K562 (cell line): ENCODE measurements at regions not wholly inside any gene's neighbourhood (a gene's known extent, or its start where the extent isn't known, plus 50 kb on each side); places are given as distances from the start of the nearest gene placed in this dataset.

Source experiments
- ATF1 ChIP-seq, 2 experiments: fragments of 450-650 bp in 1 of 2; IDR thresholded peaks; 2 replicates each; pipeline ENCODE4 v1.6.1; 2016; ENCODE audit warnings: missing compliant biosample characterization in 1 of 2, missing genetic modification characterization in 1 of 2
- CTCF ChIP-seq, 3 experiments: IDR thresholded peaks in 2 of 3; conservative IDR thresholded peaks in 1 of 3; 2 replicates each; pipeline ENCODE4 v1.5.1; 2011 to 2012; ENCODE audit warnings: low read length in 3 of 3, mild to moderate bottlenecking in 3 of 3, control low read depth in 2 of 3, improper control_type of control experiment in 1 of 3, inconsistent platforms in 1 of 3, low read depth in 1 of 3, mixed read lengths in 1 of 3, moderate library complexity in 1 of 3; ENCODE audit not compliant: insufficient read depth in 2 of 3
- E2F6 ChIP-seq, 2 experiments: IDR thresholded peaks; 2 replicates each; pipeline ENCODE4 v1.6.1; 2011; ENCODE audit warnings: borderline replicate concordance in 1 of 2, control low read depth in 1 of 2, low read depth in 1 of 2, low read length in 1 of 2, mild to moderate bottlenecking in 1 of 2, mixed read lengths in 1 of 2, moderate library complexity in 1 of 2; ENCODE audit not compliant: insufficient read depth in 1 of 2, insufficient read length in 1 of 2, poor library complexity in 1 of 2, severe bottlenecking in 1 of 2; ENCODE audit errors: extremely low read depth in 1 of 2
- EGR1 ChIP-seq: fragments of 450-650 bp; conservative IDR thresholded peaks from 2 replicates; pipeline ENCODE4 v1.6.1; 2017; ENCODE audit warnings: mild to moderate bottlenecking
- NFXL1 ChIP-seq: fragments of 450-650 bp; formaldehyde crosslinking; IDR thresholded peaks from 2 replicates; pipeline ENCODE4 v1.4.0; 2021; ENCODE audit warnings: mild to moderate bottlenecking
- POU5F1 ChIP-seq: fragments of 150-350 bp; IDR thresholded peaks from 2 replicates; pipeline ENCODE4 v1.6.1; 2014; ENCODE audit warnings: borderline replicate concordance, low read length, low read depth, mild to moderate bottlenecking; ENCODE audit not compliant: partially characterized antibody
- SMAD3 ChIP-seq: fragments of 450-650 bp; formaldehyde crosslinking; conservative IDR thresholded peaks from 2 replicates; pipeline ENCODE4 v1.4.0; 2020; ENCODE audit warnings: mild to moderate bottlenecking
- SPI1 ChIP-seq: IDR thresholded peaks from 2 replicates; pipeline ENCODE4 v1.6.1; 2011; ENCODE audit warnings: low read depth, low read length, control low read depth, borderline replicate concordance
- TCF7L2 ChIP-seq: fragments of 150-350 bp; IDR thresholded peaks from 2 replicates; pipeline ENCODE4 v1.6.1; 2016; ENCODE audit warnings: low read depth, mild to moderate bottlenecking, low read length, moderate library complexity
- UBTF ChIP-seq, 2 experiments: IDR thresholded peaks; 2 replicates each; pipeline ENCODE4 v1.6.1; 2012; ENCODE audit warnings: improper control_type of control experiment in 2 of 2, low read depth in 2 of 2, low read length in 2 of 2, borderline replicate concordance in 1 of 2
- ZBTB8A ChIP-seq: fragments of 450-650 bp; IDR thresholded peaks from 2 replicates; pipeline ENCODE4 v1.6.1; 2018; ENCODE audit warnings: mild to moderate bottlenecking, moderate library complexity; ENCODE audit not compliant: partially characterized antibody

GRCh38 chr2:22517141-22517540 is 867.8 kb upstream of the KLHL29 start:
- TF ChIP-seq SPI1: no peak
- no peak for TF ChIP-seq NFXL1 (CRISPR knock-in tag)
- TF ChIP-seq SMAD3: no peak
- no peak for TF ChIP-seq ATF1 (CRISPR knock-in tag; IDR thresholded peaks at IDR 0.05)
- no peak for TF ChIP-seq ATF1 (tag; IDR thresholded peaks at IDR 0.05)
- no peak for TF ChIP-seq E2F6 (IDR thresholded peaks at IDR 0.05; ENCODE audit: borderline replicate concordance in 1 of 2, extremely low read depth in 1 of 2, insufficient read depth in 1 of 2, insufficient read length in 1 of 2, low read depth in 1 of 2, low read length in 1 of 2, poor library complexity in 1 of 2, severe bottlenecking in 1 of 2)
- no peak for TF ChIP-seq POU5F1
- no peak for TF ChIP-seq ZBTB8A
- no peak for TF ChIP-seq CTCF (IDR thresholded peaks at IDR 0.05 in 2 of 3, conservative IDR thresholded peaks at IDR 0.05 in 1 of 3; ENCODE audit: insufficient read depth in 2 of 3, low read depth in 1 of 3, low read length in 3 of 3)
- no peak for TF ChIP-seq UBTF (IDR thresholded peaks at IDR 0.05; ENCODE audit: borderline replicate concordance in 1 of 2, low read depth in 2 of 2, low read length in 2 of 2)
- no peak for TF ChIP-seq TCF7L2
- TF ChIP-seq EGR1: no peak
